ENCODE measurements at regions not wholly inside any gene's neighbourhood (a gene's known extent, or its start where the extent isn't known, plus 50 kb on each side); places are given as distances from the start of the nearest gene placed in this dataset.
"Not testable (repeated sequence)": the region's sequence is repeated elsewhere in the genome, so short reads cannot be mapped to it uniquely, and the experiment has no call there.

GRCh38 chr5:111935009-111935408 is 178.0 kb upstream of the NREP start:
- H3K36me3 Mint-ChIP-seq (ENCODE audit: low read depth), result no peaks in the 10 kb centered on the region
- peaks cover 11% of the 10 kb centered on the region for H3K4me1 Mint-ChIP-seq (ENCODE audit: low read depth)
- intact Hi-C loops (cut with micrococcal nuclease), result no loop called here
- no peak overlapping the region for H3K27ac Mint-ChIP-seq
- no peak overlapping the region for H3K4me3 Mint-ChIP-seq
- H3K27me3 Mint-ChIP-seq, result no peaks in the 10 kb centered on the region
- H3K9me3 Mint-ChIP-seq, result peaks cover 11% of the 10 kb centered on the region

GRCh38 chr5:111934511-111934910 is 177.5 kb upstream of the NREP start:
- H3K4me1 Mint-ChIP-seq (ENCODE audit: low read depth), result peaks cover 16% of the 10 kb centered on the region
- no peak overlapping the region for H3K27ac Mint-ChIP-seq
- no peaks in the 10 kb centered on the region for H3K27me3 Mint-ChIP-seq
- no peaks in the 10 kb centered on the region for H3K36me3 Mint-ChIP-seq (ENCODE audit: low read depth)
- no peak overlapping the region for H3K4me3 Mint-ChIP-seq
- intact Hi-C loops (cut with micrococcal nuclease), result loop anchor here (5.0 kb wide), 1 partner anchor 173 kb away; no protein-coding TSS in a partner anchor
- peaks cover 11% of the 10 kb centered on the region for H3K9me3 Mint-ChIP-seq

- Mint-ChIP-seq H3K36me3 (ENCODE audit: low read depth) (no peaks in the 10 kb centered on the region), H3K4me3 (no peak overlapping the region), H3K27me3 (no peaks in the 10 kb centered on the region), H3K27ac (no peak overlapping the region), H3K4me1 (ENCODE audit: low read depth) (peaks cover 22% of the 10 kb centered on the region), H3K9me3 (peaks cover 11% of the 10 kb centered on the region)
- intact Hi-C loops (cut with micrococcal nuclease), result loop anchor here (5.0 kb wide), 1 partner anchor 174 kb away; no protein-coding TSS in a partner anchor
Measured at GRCh38 chr5:111933086-111933485, 176.1 kb upstream of the NREP start.

GRCh38 chr5:111932628-111933027 is 175.6 kb upstream of the NREP start:
- Mint-ChIP-seq H3K27ac (no peak overlapping the region), H3K4me1 (ENCODE audit: low read depth) (peaks cover 26% of the 10 kb centered on the region), H3K36me3 (ENCODE audit: low read depth) (no peaks in the 10 kb centered on the region), H3K27me3 (no peaks in the 10 kb centered on the region), H3K4me3 (no peak overlapping the region), H3K9me3 (peaks cover 11% of the 10 kb centered on the region)
- intact Hi-C loops (cut with micrococcal nuclease), result loop anchor here (5.0 kb wide), 1 partner anchor 175 kb away; no protein-coding TSS in a partner anchor

GRCh38 chr5:111932199-111932598 is 175.2 kb upstream of the NREP start:
- Mint-ChIP-seq H3K27me3 (no peaks in the 10 kb centered on the region), H3K9me3 (peaks cover 11% of the 10 kb centered on the region), H3K4me3 (no peak overlapping the region), H3K36me3 (ENCODE audit: low read depth) (no peaks in the 10 kb centered on the region), H3K27ac (no peak overlapping the region), H3K4me1 (ENCODE audit: low read depth) (peaks cover 30% of the 10 kb centered on the region)
- intact Hi-C loops (cut with micrococcal nuclease), result loop anchor here (5.0 kb wide), 1 partner anchor 175 kb away; no protein-coding TSS in a partner anchor

- intact Hi-C loops (cut with micrococcal nuclease), result loop anchor here (5.0 kb wide), 1 partner anchor 176 kb away; no protein-coding TSS in a partner anchor
- Mint-ChIP-seq H3K4me1 (ENCODE audit: low read depth) (peaks cover 30% of the 10 kb centered on the region), H3K27me3 (no peaks in the 10 kb centered on the region), H3K36me3 (ENCODE audit: low read depth) (no peaks in the 10 kb centered on the region), H3K27ac (no peak overlapping the region), H3K9me3 (peaks cover 11% of the 10 kb centered on the region), H3K4me3 (no peak overlapping the region)
Measured at GRCh38 chr5:111931655-111932054, 174.7 kb upstream of the NREP start.

GRCh38 chr5:111930905-111931461 is 174.0 kb upstream of the NREP start:
- H3K4me1 Mint-ChIP-seq (ENCODE audit: low read depth), result peaks cover 30% of the 10 kb centered on the region
- H3K9me3 Mint-ChIP-seq, result peaks cover 4% of the 10 kb centered on the region
- H3K27ac Mint-ChIP-seq, result no peak overlapping the region
- no peak overlapping the region for H3K4me3 Mint-ChIP-seq
- no peaks in the 10 kb centered on the region for H3K36me3 Mint-ChIP-seq (ENCODE audit: low read depth)
- intact Hi-C loops (cut with micrococcal nuclease), result loop anchor here (5.0 kb wide), 1 partner anchor 176 kb away; no protein-coding TSS in a partner anchor
- H3K27me3 Mint-ChIP-seq, result peaks cover under 1% of the 10 kb centered on the region

- H3K9me3 Mint-ChIP-seq, result no peaks in the 10 kb centered on the region
- H3K4me3 Mint-ChIP-seq, result no peak overlapping the region
- intact Hi-C loops (cut with micrococcal nuclease), result loop anchor here (5.0 kb wide), 1 partner anchor 177 kb away; no protein-coding TSS in a partner anchor
- peaks cover 30% of the 10 kb centered on the region for H3K4me1 Mint-ChIP-seq (ENCODE audit: low read depth)
- peaks cover 1% of the 10 kb centered on the region for H3K27me3 Mint-ChIP-seq
- H3K27ac Mint-ChIP-seq, result no peak overlapping the region
- no peaks in the 10 kb centered on the region for H3K36me3 Mint-ChIP-seq (ENCODE audit: low read depth)
Measured at GRCh38 chr5:111930449-111930848, 173.5 kb upstream of the NREP start.

GRCh38 chr5:111929867-111930266 is 172.9 kb upstream of the NREP start:
- H3K4me1 Mint-ChIP-seq (ENCODE audit: low read depth), result peaks cover 30% of the 10 kb centered on the region
- H3K27ac Mint-ChIP-seq, result no peak overlapping the region
- H3K4me3 Mint-ChIP-seq, result no peak overlapping the region
- intact Hi-C loops (cut with micrococcal nuclease), result loop anchor here (5.0 kb wide), 1 partner anchor 177 kb away; no protein-coding TSS in a partner anchor
- H3K9me3 Mint-ChIP-seq, result no peaks in the 10 kb centered on the region
- H3K27me3 Mint-ChIP-seq, result peaks cover 1% of the 10 kb centered on the region
- H3K36me3 Mint-ChIP-seq (ENCODE audit: low read depth), result no peaks in the 10 kb centered on the region

GRCh38 chr5:111929261-111929660 is 172.3 kb upstream of the NREP start:
- Mint-ChIP-seq H3K36me3 (ENCODE audit: low read depth) (no peaks in the 10 kb centered on the region), H3K4me1 (ENCODE audit: low read depth) (peaks cover 30% of the 10 kb centered on the region), H3K27me3 (peaks cover 1% of the 10 kb centered on the region), H3K9me3 (no peaks in the 10 kb centered on the region), H3K27ac (no peak overlapping the region), H3K4me3 (no peak overlapping the region)
- intact Hi-C loops (cut with micrococcal nuclease), result no loop called here

GRCh38 chr5:111928511-111928910 is 171.5 kb upstream of the NREP start:
- intact Hi-C loops (cut with micrococcal nuclease), result no loop called here
- H3K36me3 Mint-ChIP-seq (ENCODE audit: low read depth), result no peaks in the 10 kb centered on the region
- H3K9me3 Mint-ChIP-seq, result no peaks in the 10 kb centered on the region
- no peak overlapping the region for H3K27ac Mint-ChIP-seq
- H3K27me3 Mint-ChIP-seq, result peaks cover 1% of the 10 kb centered on the region
- no peak overlapping the region for H3K4me3 Mint-ChIP-seq
- H3K4me1 Mint-ChIP-seq (ENCODE audit: low read depth), result peaks cover 30% of the 10 kb centered on the region

GRCh38 chr5:111927191-111927590 is 170.2 kb upstream of the NREP start:
- Mint-ChIP-seq H3K36me3 (ENCODE audit: low read depth) (no peaks in the 10 kb centered on the region), H3K9me3 (no peaks in the 10 kb centered on the region), H3K4me3 (no peak overlapping the region), H3K4me1 (ENCODE audit: low read depth) (peaks cover 30% of the 10 kb centered on the region), H3K27ac (no peak overlapping the region), H3K27me3 (peaks cover 1% of the 10 kb centered on the region)
- intact Hi-C loops (cut with micrococcal nuclease), result no loop called here

GRCh38 chr5:111926026-111926425 is 169.0 kb upstream of the NREP start:
- peaks cover 28% of the 10 kb centered on the region for H3K4me1 Mint-ChIP-seq (ENCODE audit: low read depth)
- H3K4me3 Mint-ChIP-seq, result no peak overlapping the region
- no peak overlapping the region for H3K27ac Mint-ChIP-seq
- intact Hi-C loops (cut with micrococcal nuclease), result no loop called here
- no peaks in the 10 kb centered on the region for H3K36me3 Mint-ChIP-seq (ENCODE audit: low read depth)
- H3K9me3 Mint-ChIP-seq, result no peaks in the 10 kb centered on the region
- H3K27me3 Mint-ChIP-seq, result peaks cover 1% of the 10 kb centered on the region

- H3K36me3 Mint-ChIP-seq (ENCODE audit: low read depth), result no peaks in the 10 kb centered on the region
- no peak overlapping the region for H3K27ac Mint-ChIP-seq
- intact Hi-C loops (cut with micrococcal nuclease), result no loop called here
- H3K4me3 Mint-ChIP-seq, result no peak overlapping the region
- peaks cover 6% of the 10 kb centered on the region for H3K4me1 Mint-ChIP-seq (ENCODE audit: low read depth)
- peaks cover 1% of the 10 kb centered on the region for H3K27me3 Mint-ChIP-seq
- H3K9me3 Mint-ChIP-seq, result no peaks in the 10 kb centered on the region
Measured at GRCh38 chr5:111922344-111922743, 165.3 kb upstream of the NREP start.

GRCh38 chr5:111921691-111922090 is 164.7 kb upstream of the NREP start:
- H3K9me3 Mint-ChIP-seq; H3K4me3 Mint-ChIP-seq; H3K4me1 Mint-ChIP-seq (ENCODE audit: low read depth); H3K36me3 Mint-ChIP-seq (ENCODE audit: low read depth); intact Hi-C loops (cut with micrococcal nuclease); H3K27ac Mint-ChIP-seq; H3K27me3 Mint-ChIP-seq: not testable (repeated sequence)

Data from dendritic cell treated with granulocyte-macrophage colony-stimulating factor and Interleukin-4, amounts not matched to agents 40 ng/mL and 50 ng/mL, for 4 days (primary cell).